ENCODE measurements at regions not wholly inside any gene's neighbourhood (a gene's known extent, or its start where the extent isn't known, plus 50 kb on each side); places are given as distances from the start of the nearest gene placed in this dataset.
"Not testable (repeated sequence)": the region's sequence is repeated elsewhere in the genome, so short reads cannot be mapped to it uniquely, and the experiment has no call there.

DNA sequence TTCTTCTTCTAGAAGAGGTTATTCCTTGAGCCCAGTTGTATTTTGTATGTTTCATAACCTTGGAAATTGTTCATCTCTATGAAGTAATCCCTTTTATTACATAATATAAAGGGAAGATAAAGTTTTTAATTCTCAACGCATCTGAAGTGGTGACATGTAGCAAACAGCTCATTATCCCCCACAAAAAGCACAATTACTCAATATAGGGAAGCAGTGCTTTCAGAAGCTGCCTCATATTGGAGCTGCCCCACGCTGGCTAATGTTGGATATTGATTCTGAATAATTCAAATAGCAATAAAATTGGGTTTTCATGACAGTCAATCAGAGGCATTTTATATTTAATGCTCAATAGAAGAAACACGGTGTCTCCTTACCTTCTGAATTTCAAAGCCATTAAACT, 604.3 kb upstream of the RBFOX1 start:
- DNase-seq (ENCODE audit: extremely low read depth, low read depth) = no peak
- TF ChIP-seq, protein P1, sequence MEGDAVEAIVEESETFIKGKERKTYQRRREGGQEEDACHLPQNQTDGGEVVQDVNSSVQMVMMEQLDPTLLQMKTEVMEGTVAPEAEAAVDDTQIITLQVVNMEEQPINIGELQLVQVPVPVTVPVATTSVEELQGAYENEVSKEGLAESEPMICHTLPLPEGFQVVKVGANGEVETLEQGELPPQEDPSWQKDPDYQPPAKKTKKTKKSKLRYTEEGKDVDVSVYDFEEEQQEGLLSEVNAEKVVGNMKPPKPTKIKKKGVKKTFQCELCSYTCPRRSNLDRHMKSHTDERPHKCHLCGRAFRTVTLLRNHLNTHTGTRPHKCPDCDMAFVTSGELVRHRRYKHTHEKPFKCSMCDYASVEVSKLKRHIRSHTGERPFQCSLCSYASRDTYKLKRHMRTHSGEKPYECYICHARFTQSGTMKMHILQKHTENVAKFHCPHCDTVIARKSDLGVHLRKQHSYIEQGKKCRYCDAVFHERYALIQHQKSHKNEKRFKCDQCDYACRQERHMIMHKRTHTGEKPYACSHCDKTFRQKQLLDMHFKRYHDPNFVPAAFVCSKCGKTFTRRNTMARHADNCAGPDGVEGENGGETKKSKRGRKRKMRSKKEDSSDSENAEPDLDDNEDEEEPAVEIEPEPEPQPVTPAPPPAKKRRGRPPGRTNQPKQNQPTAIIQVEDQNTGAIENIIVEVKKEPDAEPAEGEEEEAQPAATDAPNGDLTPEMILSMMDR (IDR thresholded peaks at IDR 0.05; ENCODE audit: low read depth, low read length) = no peak

DNA sequence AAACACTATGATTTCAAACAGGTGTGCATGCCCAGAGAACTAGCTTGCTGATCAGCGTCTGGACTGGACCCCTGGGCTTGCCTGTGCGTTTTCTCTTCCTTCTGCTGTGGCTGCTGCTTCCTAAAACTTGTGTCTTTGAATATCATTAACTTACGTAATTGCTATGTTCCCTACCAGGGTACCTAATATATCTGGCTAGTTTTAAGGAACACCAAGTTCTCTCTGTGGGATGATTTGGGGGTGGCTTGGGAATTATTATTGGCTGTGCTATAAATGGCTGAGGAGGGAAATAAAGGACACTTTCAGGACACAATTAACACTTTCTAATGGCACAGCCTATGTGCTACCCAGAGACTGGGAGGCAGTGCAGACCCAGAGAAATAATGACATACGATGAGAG, 606.0 kb upstream of the RBFOX1 start:
- TF ChIP-seq, protein P1 (IDR thresholded peaks at IDR 0.05; ENCODE audit: low read depth, low read length) = no peak
- DNase-seq (ENCODE audit: extremely low read depth, low read depth) = no peak

DNA sequence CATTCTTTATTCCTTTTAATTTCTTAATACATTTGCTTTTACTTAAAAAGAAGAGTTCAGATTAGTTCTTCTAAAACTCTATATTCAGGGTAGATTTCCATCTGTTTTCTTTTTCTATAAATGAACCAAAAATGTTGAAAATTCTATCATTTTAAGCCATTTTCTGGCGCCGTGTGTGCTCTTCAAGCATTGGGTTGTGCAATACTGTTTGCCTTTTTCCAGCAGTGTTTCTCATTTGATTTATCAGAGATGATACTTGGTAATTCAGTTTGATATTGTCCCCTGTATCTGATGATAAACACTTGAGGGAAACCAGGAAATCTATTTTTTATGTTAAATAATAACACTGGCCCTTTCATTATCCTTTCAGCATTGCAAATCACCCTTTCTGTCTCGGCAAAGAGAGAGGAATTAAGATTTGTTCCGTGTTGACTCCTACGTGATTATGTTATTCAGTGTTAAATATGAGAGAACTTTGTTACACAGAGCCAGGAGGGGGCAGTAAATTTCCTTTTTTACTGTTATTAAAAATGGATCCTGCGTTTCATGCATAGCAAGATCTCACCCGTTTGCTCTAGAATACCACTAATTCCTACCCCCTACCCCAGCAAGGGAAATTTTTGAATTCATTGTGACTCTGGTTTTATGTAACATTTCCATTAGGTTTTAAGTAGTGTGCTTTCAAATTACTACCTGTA, 606.9 kb upstream of the RBFOX1 start:
- no peak for DNase-seq (ENCODE audit: extremely low read depth, low read depth)
- TF ChIP-seq, protein P1 (IDR thresholded peaks at IDR 0.05; ENCODE audit: low read depth, low read length) = no peak

DNA sequence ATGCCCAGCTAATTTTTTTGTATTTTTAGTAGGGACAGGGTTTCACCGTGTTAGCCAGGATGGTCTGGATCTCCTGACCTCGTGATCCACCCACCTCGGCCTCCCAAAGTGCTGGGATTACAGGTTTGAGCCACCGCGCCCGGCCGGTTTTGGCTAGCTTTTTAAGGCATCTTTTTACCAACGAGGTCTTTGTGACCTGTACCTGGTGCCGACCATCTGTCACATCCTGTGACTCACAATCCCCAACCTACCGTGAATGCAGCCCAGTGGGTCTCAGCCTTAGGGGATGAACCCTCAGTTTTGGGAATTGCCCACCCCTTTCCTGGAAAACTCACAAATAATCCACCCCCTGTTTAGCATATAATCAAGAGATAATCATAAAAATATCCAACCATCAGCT, 607.4 kb upstream of the RBFOX1 start:
- DNase-seq (ENCODE audit: extremely low read depth, low read depth) = not testable (repeated sequence)

DNA sequence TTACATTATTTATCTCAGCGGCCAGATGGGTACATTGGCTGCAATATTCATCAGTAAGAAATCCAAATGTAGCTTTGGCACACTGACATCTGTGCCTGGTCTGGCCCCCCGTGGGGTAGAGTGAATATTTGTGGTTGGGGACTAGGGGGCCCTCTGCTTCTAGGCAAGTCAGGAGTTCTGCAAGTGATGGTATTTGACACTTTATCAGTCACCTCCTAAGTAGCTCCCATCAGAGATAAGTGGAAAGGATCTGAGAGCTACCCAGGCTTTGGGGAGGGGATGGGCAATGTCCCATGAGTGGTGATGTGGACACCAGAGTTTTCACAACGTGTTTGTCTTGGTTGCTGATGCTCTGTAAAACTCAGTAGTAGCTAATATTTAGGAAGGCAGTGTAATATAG, 609.9 kb upstream of the RBFOX1 start:
- no peak for DNase-seq (ENCODE audit: extremely low read depth, low read depth)
- TF ChIP-seq, protein P1 (IDR thresholded peaks at IDR 0.05; ENCODE audit: low read depth, low read length) = no peak

DNA sequence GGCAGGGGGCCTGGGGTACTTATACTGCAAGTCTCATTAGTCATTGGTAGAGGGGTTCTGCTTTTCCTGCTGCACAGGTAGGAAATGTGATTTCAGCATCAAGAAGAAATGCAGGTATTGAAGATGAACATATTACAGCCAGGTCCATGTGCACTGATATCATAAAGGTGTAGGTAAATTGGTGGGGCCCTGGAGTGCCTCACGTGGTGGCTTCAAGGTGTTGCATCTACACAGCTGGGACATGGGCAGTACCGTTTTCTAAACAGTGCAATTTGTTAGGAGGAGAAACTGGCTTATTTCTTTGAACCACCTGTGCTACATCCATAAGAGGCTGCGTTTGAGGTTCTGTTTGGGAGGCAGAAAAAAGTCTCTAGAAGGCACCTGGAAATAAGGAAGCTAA, 618.1 kb upstream of the RBFOX1 start:
- TF ChIP-seq, protein P1 (IDR thresholded peaks at IDR 0.05; ENCODE audit: low read depth, low read length) = no peak
- no peak for DNase-seq (ENCODE audit: extremely low read depth, low read depth)

DNA sequence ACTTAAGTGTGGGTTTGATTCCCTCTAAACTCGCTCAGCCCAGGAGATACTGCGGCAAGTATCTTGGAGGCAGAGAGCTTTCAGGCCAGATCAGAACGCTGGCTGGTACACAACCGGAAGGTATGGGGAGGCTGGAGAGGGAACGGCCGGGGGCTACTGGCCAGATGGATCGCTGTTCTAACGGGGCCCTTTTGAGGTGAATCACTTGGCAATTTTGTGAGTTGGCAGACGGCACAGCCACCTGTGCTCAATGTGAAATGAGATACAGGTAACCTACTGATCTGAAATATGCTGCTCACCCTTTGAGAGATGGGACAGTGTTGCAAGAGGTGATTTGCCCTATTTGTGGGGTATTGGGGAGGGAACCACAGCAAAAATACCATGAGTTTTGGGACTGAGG, 622.9 kb upstream of the RBFOX1 start:
- TF ChIP-seq, protein P1 (IDR thresholded peaks at IDR 0.05; ENCODE audit: low read depth, low read length) = no peak
- DNase-seq (ENCODE audit: extremely low read depth, low read depth) = no peak

DNA sequence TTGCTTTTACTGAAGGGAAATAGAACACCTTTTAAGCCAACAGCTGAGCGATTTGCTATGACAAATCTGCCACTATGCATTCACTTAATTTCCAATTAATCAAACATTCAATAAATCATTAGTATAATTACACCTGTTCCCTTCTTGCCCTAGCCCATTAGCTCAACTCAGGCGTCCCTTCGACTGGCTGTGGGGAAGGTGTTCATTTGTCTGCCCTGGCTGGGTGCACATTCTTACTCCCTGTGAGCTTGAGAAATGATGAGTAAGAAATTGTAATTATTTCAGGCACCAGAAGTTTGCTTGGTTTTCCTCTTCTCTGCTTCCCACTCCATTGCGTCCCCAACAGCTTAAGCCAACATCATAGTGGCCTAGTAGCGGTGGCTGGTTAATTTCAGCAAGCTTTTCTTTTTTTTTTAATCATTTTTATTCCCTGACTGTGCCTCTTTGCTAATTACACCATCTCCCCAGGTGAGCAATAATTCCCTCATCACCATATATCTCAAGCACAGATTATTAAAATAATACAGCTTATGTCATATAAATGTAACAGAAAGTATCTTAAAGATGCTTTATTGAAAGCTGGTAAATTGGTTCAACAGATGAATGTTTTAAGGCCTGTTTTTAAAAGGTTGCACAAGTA, 623.9 kb upstream of the RBFOX1 start:
- TF ChIP-seq, protein P1 (IDR thresholded peaks at IDR 0.05; ENCODE audit: low read depth, low read length) = no peak
- DNase-seq (ENCODE audit: extremely low read depth, low read depth) = no peak
